PC-9 (cell line): ENCODE measurements at regions not wholly inside any gene's neighbourhood (a gene's known extent, or its start where the extent isn't known, plus 50 kb on each side); places are given as distances from the start of the nearest gene placed in this dataset.
"Not testable (repeated sequence)": the region's sequence is repeated elsewhere in the genome, so short reads cannot be mapped to it uniquely, and the experiment has no call there.

Experiments used
- EZH2 ChIP-seq: fragments of 200-600 bp; sonication (generic); IDR thresholded peaks from 2 replicates; pipeline ENCODE4 v1.8.0; 2017; ENCODE audit warnings: antibody characterized with exemption, low read depth
- TF ChIP-seq, protein P1 (sequence below): fragments of 200-600 bp; sonication (generic); conservative IDR thresholded peaks from 2 replicates; pipeline ENCODE4 v1.6.1; 2017; ENCODE audit warnings: mixed run types, antibody characterized with exemption, mild to moderate bottlenecking, moderate library complexity

DNA sequence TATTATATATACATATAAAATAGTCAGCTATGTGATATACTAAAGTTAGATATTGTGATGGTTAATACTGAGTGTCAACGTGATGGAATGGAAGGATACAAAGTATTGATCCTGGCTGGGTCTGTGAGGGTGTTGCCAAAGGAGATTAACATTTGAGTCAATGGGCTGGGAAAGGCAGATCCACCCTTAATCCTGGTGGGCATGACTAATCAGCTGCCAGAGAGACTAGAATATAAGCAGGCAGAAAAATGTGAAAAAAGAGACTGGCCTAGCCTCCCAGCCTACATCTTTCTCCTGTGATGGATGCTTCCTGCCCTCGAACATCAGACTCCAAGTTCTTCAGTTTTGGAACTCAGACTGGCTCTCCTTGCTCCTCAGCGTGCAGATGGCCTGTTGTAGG is 321.6 kb upstream of the NT5E start:
- TF ChIP-seq, protein P1, sequence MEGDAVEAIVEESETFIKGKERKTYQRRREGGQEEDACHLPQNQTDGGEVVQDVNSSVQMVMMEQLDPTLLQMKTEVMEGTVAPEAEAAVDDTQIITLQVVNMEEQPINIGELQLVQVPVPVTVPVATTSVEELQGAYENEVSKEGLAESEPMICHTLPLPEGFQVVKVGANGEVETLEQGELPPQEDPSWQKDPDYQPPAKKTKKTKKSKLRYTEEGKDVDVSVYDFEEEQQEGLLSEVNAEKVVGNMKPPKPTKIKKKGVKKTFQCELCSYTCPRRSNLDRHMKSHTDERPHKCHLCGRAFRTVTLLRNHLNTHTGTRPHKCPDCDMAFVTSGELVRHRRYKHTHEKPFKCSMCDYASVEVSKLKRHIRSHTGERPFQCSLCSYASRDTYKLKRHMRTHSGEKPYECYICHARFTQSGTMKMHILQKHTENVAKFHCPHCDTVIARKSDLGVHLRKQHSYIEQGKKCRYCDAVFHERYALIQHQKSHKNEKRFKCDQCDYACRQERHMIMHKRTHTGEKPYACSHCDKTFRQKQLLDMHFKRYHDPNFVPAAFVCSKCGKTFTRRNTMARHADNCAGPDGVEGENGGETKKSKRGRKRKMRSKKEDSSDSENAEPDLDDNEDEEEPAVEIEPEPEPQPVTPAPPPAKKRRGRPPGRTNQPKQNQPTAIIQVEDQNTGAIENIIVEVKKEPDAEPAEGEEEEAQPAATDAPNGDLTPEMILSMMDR, result not testable (repeated sequence)
- not testable (repeated sequence) for TF ChIP-seq EZH2
